DOHH2 (cell line): ENCODE measurements at regions not wholly inside any gene's neighbourhood (a gene's known extent, or its start where the extent isn't known, plus 50 kb on each side); places are given as distances from the start of the nearest gene placed in this dataset.

Experiments
- H3F3A ChIP-seq: fragments of 200-600 bp; sonication (generic), shearing (Covaris generic); 2 replicates; pipeline ENCODE4 v1.6.0; 2016; ENCODE audit warnings: antibody characterized with exemption, mild to moderate bottlenecking; ENCODE audit not compliant: control insufficient read depth, insufficient read depth
- H3K27ac ChIP-seq: fragments of 200-600 bp; sonication (generic); 2 replicates; pipeline ENCODE4 v1.5.1; 2014; ENCODE audit warnings: low read depth, mild to moderate bottlenecking, low read length, moderate library complexity
- H3K27me3 ChIP-seq: fragments of 200-600 bp; sonication (generic); 2 replicates; pipeline ENCODE4 v1.6.1; 2014; ENCODE audit warnings: mild to moderate bottlenecking, low read length, mixed read lengths; ENCODE audit not compliant: control insufficient read depth
- H3K36me3 ChIP-seq: fragments of 200-600 bp; sonication (generic); 2 replicates; pipeline ENCODE4 v1.6.1; 2014; ENCODE audit warnings: mild to moderate bottlenecking, low read length, moderate library complexity, mixed read lengths; ENCODE audit not compliant: control insufficient read depth
- H3K4me1 ChIP-seq: fragments of 200-600 bp; sonication (generic); 2 replicates; pipeline ENCODE4 v1.6.1; 2014; ENCODE audit warnings: mild to moderate bottlenecking, low read length, mixed read lengths; ENCODE audit not compliant: control insufficient read depth
- H3K4me2 ChIP-seq: fragments of 200-600 bp; sonication (generic); 2 replicates; pipeline ENCODE4 v1.6.0; 2014; ENCODE audit warnings: mild to moderate bottlenecking, low read length, moderate library complexity
- H3K4me3 ChIP-seq: fragments of 200-600 bp; sonication (generic); 2 replicates; pipeline ENCODE4 v1.5.1; 2014; ENCODE audit warnings: mild to moderate bottlenecking, low read length, mixed read lengths
- H3K79me2 ChIP-seq: fragments of 200-600 bp; sonication (generic); 2 replicates; pipeline ENCODE4 v1.6.1; 2014; ENCODE audit warnings: mild to moderate bottlenecking, low read length, mixed read lengths; ENCODE audit not compliant: control insufficient read depth
- H3K9me2 ChIP-seq: fragments of 200-600 bp; sonication (generic); replicated peaks from 2 replicates; pipeline ENCODE4 v1.6.1; 2014; ENCODE audit warnings: mild to moderate bottlenecking, low read length, mixed read lengths; ENCODE audit not compliant: control insufficient read depth
- H3K9me3 ChIP-seq: fragments of 200-600 bp; sonication (generic); 2 replicates; pipeline ENCODE4 v1.6.1; 2014; ENCODE audit warnings: antibody characterized with exemption, low read length, mixed read lengths; ENCODE audit not compliant: control insufficient read depth, insufficient read depth
- H4K20me1 ChIP-seq: fragments of 200-600 bp; sonication (generic); 2 replicates; pipeline ENCODE4 v1.6.0; 2014; ENCODE audit warnings: low read depth, mild to moderate bottlenecking, antibody characterized with exemption, low read length, moderate library complexity; ENCODE audit not compliant: control insufficient read depth, insufficient read depth
- EZH2phosphoT487 ChIP-seq: fragments of 200-600 bp; sonication (generic); IDR thresholded peaks from 2 replicates; pipeline ENCODE4 v1.6.1; 2017; ENCODE audit warnings: borderline replicate concordance, mild to moderate bottlenecking, antibody characterized with exemption, low read length, moderate library complexity, mixed read lengths
- TF ChIP-seq, protein P1 (sequence below): fragments of 200-600 bp; sonication (generic); IDR thresholded peaks from one replicate; pipeline ENCODE4 v1.5.1; 2014; ENCODE audit warnings: antibody characterized with exemption, mild to moderate bottlenecking, low read depth, low read length; ENCODE audit not compliant: poor library complexity, severe bottlenecking

DNA sequence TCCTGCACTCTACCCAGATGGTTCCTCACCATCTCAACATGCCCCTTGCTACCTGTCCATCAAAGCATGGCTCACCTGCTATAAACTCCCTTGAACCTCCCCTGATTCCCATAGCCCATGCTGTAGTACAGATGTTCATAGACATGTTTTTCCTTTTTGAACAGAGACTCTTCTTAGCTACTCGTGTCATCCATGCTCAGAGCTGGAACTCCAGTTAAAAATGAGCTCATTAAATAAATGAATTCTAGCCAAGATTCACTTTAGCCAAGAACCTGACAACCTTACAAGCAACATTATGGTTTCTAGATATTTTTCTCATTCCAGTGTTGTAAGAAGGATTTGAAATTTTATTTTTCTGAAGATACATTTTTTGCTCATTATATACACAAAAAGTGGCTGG is 65.0 kb downstream of the SCG2 start:
- Histone ChIP-seq H3K36me3 (no peaks in the 10 kb centered on the region), H3F3A (no peaks in the 10 kb centered on the region), H3K4me3 (no peak overlapping the region), H4K20me1 (no peaks in the 10 kb centered on the region), H3K4me1 (no peaks in the 10 kb centered on the region), H3K9me3 (no peaks in the 10 kb centered on the region), H3K27ac (no peak overlapping the region), H3K79me2 (no peaks in the 10 kb centered on the region), H3K4me2 (no peak overlapping the region), H3K9me2 (no peaks in the 10 kb centered on the region), H3K27me3 (0 out of 2 replicates have a peak, but pooled peaks cover 3% of the 10 kb centered on the region)
- no peak for TF ChIP-seq EZH2phosphoT487
- TF ChIP-seq, protein P1, sequence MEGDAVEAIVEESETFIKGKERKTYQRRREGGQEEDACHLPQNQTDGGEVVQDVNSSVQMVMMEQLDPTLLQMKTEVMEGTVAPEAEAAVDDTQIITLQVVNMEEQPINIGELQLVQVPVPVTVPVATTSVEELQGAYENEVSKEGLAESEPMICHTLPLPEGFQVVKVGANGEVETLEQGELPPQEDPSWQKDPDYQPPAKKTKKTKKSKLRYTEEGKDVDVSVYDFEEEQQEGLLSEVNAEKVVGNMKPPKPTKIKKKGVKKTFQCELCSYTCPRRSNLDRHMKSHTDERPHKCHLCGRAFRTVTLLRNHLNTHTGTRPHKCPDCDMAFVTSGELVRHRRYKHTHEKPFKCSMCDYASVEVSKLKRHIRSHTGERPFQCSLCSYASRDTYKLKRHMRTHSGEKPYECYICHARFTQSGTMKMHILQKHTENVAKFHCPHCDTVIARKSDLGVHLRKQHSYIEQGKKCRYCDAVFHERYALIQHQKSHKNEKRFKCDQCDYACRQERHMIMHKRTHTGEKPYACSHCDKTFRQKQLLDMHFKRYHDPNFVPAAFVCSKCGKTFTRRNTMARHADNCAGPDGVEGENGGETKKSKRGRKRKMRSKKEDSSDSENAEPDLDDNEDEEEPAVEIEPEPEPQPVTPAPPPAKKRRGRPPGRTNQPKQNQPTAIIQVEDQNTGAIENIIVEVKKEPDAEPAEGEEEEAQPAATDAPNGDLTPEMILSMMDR: no peak

DNA sequence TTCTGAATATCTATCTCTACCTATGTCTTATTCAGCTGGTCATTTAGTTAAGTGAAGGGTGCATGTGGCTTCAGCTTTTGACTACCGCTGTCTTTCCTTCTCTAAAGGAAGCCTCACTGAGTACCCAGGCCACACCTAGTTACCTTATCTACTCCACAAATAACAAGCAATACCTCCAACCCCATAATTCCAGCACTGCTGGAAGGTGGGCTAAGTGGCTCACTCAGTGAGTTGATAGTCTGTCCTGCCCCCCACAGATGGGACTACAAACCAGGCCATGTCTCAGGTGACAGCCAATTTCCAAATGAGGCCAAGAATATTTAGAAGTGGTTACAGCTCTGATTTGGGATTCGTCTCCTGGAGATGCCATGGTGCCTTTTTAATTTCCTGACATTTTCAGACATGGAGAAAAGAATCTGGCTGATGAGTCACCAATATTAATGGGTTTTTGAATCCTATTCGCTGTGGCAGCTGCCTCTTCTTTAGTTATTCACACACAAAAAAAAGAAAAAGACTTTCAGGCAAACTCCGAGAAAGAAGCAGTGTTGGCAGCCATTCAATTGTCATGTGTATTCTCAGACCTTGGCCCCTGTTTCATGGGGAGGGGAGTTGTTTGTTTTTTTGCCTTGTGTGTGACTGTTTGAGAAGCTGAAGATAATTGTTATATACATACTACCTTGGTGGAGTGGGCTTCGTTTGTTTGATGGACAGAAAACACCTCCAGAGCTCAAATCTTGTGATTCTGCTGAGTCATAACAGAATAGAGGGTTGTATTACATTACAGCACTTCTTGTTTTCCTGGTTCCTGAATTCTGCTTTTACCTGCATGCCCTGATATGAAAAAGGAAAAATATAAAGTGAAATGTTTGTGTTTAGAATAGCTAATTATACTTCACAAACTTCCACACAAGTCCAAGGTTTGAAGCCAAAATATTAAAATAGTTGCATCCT is 64.2 kb downstream of the SCG2 start:
- TF ChIP-seq EZH2phosphoT487: no peak
- TF ChIP-seq, protein P1: no peak
- H3K79me2 ChIP-seq: no peaks in the 10 kb centered on the region
- no peak overlapping the region for H3K4me3 ChIP-seq
- no peaks in the 10 kb centered on the region for H3K4me1 ChIP-seq
- no peaks in the 10 kb centered on the region for H3K9me2 ChIP-seq
- no peaks in the 10 kb centered on the region for H3F3A ChIP-seq
- H3K27me3 ChIP-seq: 0 out of 2 replicates have a peak, but pooled peaks cover 3% of the 10 kb centered on the region
- no peaks in the 10 kb centered on the region for H4K20me1 ChIP-seq
- H3K27ac ChIP-seq: no peak overlapping the region
- H3K4me2 ChIP-seq: no peak overlapping the region
- H3K36me3 ChIP-seq: no peaks in the 10 kb centered on the region
- no peaks in the 10 kb centered on the region for H3K9me3 ChIP-seq

DNA sequence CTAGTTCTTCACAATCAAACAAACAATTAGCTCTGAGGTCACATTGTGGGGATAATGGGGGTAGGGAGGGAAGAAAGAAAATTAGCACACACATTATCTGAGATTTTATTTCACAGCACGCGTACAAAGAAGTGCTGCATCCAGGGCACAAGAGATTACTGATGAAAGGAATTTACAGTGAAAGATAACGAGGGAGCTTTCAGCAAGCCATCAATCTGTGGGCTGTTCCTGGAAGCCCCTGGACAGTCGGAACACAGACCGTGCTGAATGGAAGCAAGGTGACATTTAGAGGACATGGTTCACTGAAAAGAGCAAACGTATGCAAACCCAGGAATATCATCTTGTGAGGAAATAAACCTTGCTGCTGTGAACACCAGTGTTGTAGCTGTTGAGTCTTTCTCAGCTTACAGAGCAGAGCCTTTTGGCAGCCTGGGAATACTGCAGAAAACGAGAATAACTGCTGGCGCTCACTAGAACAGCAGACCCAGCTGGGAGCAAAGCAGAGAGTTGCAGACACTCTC is 63.2 kb downstream of the SCG2 start:
- H3F3A ChIP-seq: no peaks in the 10 kb centered on the region
- no peaks in the 10 kb centered on the region for H3K9me3 ChIP-seq
- H3K9me2 ChIP-seq: no peaks in the 10 kb centered on the region
- H3K27ac ChIP-seq: no peak overlapping the region
- no peak overlapping the region for H3K4me2 ChIP-seq
- H3K79me2 ChIP-seq: no peaks in the 10 kb centered on the region
- H3K4me1 ChIP-seq: no peaks in the 10 kb centered on the region
- no peaks in the 10 kb centered on the region for H4K20me1 ChIP-seq
- no peaks in the 10 kb centered on the region for H3K36me3 ChIP-seq
- 0 out of 2 replicates have a peak, but pooled peaks cover 3% of the 10 kb centered on the region for H3K27me3 ChIP-seq
- no peak overlapping the region for H3K4me3 ChIP-seq
- TF ChIP-seq, protein P1: no peak
- TF ChIP-seq EZH2phosphoT487: no peak
